Stomach smooth muscle (tissue), 2 donors: ENCODE measurements at regions not wholly inside any gene's neighbourhood (a gene's known extent, or its start where the extent isn't known, plus 50 kb on each side); places are given as distances from the start of the nearest gene placed in this dataset.
"Not testable (repeated sequence)": the region's sequence is repeated elsewhere in the genome, so short reads cannot be mapped to it uniquely, and the experiment has no call there.

ENCODE experiments used
- H3K27ac ChIP-seq: one replicate; pipeline ENCODE4 v1.7.0; 2013; ENCODE audit warnings: mild to moderate bottlenecking, low read length, inconsistent platforms
- H3K27me3 ChIP-seq, 2 donors: one replicate each; pipeline ENCODE4 v1.7.0; 2013; ENCODE audit warnings: low read length in 2 of 2; ENCODE audit not compliant: insufficient read depth in 2 of 2, control insufficient read depth in 1 of 2
- H3K36me3 ChIP-seq, 2 donors: one replicate each; pipeline ENCODE4 v1.7.0; 2013; ENCODE audit warnings: low read length in 2 of 2; ENCODE audit not compliant: control insufficient read depth in 2 of 2, insufficient read depth in 2 of 2
- H3K4me1 ChIP-seq: one replicate; pipeline ENCODE4 v1.7.0; 2013; ENCODE audit warnings: low read length; ENCODE audit not compliant: control insufficient read depth, insufficient read depth
- H3K4me3 ChIP-seq, 2 donors: one replicate each; pipeline ENCODE4 v1.7.0; 2013; ENCODE audit warnings: low read length in 2 of 2
- H3K9ac ChIP-seq, 2 donors: one replicate each; pipeline ENCODE4 v1.7.0; 2013; ENCODE audit warnings: low read length in 2 of 2, mild to moderate bottlenecking in 1 of 2
- H3K9me3 ChIP-seq, 2 donors: one replicate each; pipeline ENCODE4 v1.7.0; 2013; ENCODE audit warnings: low read length in 2 of 2; ENCODE audit not compliant: control insufficient read depth in 2 of 2
- donor health status: healthy.
- donor health status: Pancreatic carcinoma.

DNA sequence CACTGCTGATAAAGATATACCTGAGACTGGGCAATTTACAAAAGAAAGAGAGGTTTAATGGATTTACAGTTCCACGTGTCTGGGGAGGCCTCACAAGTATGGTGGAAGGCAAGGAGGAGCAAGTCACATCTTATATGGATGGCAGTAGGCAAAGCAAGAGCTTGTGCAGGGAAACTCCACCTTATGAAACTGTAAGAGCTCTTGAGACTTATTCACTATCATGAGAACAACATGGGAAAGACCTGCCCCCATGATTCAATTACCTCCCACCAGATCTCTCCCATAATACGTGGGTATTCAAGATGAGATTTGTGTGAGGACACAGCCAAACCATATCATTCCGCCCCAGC, 55.4 kb upstream of the NAMPT start:
- H3K9ac ChIP-seq, H3K27me3 ChIP-seq, H3K4me1 ChIP-seq, H3K36me3 ChIP-seq, H3K27ac ChIP-seq, H3K4me3 ChIP-seq, H3K9me3 ChIP-seq: not testable (repeated sequence)

DNA sequence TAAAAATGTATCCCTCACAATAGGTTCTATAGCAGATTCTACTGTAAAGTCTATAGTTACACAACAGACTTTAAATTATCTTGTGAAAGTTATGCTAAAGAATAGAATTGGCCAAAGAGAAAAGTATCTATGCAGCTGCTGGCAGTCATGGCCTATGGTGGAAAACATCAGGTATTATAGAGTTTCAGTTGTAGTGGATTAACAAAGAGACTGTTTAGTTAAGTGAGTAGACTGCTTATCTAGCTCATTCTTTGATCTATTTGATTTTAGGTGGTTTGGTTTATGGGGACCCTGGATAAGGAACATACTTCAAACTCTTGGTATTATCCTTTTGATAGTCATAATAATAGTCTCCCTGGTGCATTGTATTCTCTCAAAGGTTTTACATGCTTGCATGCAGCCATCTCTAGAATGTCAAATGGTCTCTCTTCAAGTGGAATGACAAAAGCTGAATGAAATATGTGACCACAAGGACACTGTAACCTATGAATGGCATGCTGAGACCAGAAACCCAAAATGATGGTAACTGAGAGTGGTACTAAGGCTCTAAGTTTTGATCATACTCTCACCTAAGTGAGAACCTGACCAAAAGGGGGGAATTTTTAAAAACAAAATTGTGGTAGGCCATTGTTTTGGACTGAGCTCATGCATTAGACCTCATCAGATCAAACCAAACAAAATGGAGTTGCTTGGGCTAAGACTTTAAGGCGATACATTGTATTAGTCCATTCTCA, 54.9 kb upstream of the NAMPT start:
- H3K27me3 ChIP-seq, result no peaks in the 10 kb centered on the region
- H3K9ac ChIP-seq, result no peak overlapping the region
- no peaks in the 10 kb centered on the region for H3K36me3 ChIP-seq
- no peak overlapping the region for H3K4me3 ChIP-seq
- H3K4me1 ChIP-seq, result peaks cover 7% of the 10 kb centered on the region
- no peak overlapping the region for H3K27ac ChIP-seq
- H3K9me3 ChIP-seq, result peaks cover 2 to 5% of the 10 kb centered on the region in 2 donors

DNA sequence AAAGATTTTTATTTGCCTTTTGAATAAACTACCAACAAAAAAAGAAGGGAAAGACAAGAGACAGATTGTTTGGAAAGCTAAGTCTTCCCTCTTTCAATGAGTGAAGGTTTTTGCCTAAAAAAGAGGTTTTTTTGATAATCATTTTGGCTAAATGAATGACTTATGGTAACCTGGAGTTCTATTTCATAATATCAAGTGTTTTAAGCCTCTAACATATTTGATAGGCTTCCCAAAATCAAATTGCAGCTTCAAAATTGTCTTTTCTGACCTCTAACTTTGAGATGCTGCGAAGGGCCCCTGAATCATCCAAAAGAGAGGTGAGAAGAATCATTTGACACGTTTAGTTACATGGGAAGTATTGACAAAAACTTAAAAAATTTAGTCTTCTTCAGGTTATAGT, 53.0 kb upstream of the NAMPT start:
- Histone ChIP-seq H3K36me3 (no peaks in the 10 kb centered on the region), H3K4me1 (peaks cover 7% of the 10 kb centered on the region), H3K4me3 (no peak overlapping the region), H3K27me3 (no peaks in the 10 kb centered on the region), H3K9ac (no peak overlapping the region), H3K9me3 (peaks cover 2 to 5% of the 10 kb centered on the region in 2 donors), H3K27ac (no peak overlapping the region)

- H3K4me1 ChIP-seq, result peaks cover 7% of the 10 kb centered on the region
- H3K4me3 ChIP-seq, result no peak overlapping the region
- no peaks in the 10 kb centered on the region for H3K27me3 ChIP-seq
- H3K36me3 ChIP-seq, result no peaks in the 10 kb centered on the region
- no peak overlapping the region for H3K9ac ChIP-seq
- H3K27ac ChIP-seq, result no peak overlapping the region
- peaks cover 0 to 5% of the 10 kb centered on the region in 2 donors for H3K9me3 ChIP-seq
Observed at GRCh38 chr7:106335814-106336213, 51.0 kb upstream of the NAMPT start.
